ENCODE measurements at regions not wholly inside any gene's neighbourhood (a gene's known extent, or its start where the extent isn't known, plus 50 kb on each side); places are given as distances from the start of the nearest gene placed in this dataset.

DNA sequence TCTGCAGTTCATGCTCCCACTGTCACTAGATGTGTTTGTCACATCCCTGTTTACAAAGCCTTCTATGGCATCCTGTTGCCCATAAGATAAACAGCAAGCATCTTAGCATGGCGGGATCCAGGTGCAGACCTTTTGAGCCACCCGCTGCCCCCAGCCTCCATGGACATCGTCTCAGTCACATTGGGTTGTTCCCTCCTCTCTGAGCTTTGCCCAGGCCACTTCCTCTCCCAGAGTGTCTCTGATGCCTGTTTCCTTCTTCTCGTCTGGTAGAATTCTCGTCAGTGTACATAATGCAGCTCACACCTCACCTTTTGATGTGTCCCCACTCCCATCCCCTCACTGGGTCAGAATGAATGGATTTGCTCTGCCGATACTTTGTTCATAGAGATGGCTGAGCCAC is 239.0 kb upstream of the APCDD1 start:
- Mint-ChIP-seq H3K9me3 (peaks cover 28% of the 10 kb centered on the region), H3K4me3 (no peak overlapping the region), H3K36me3 (no peaks in the 10 kb centered on the region), H3K27ac (no peak overlapping the region), H3K4me1 (no peaks in the 10 kb centered on the region), H3K27me3 (ENCODE audit: low read depth) (no peaks in the 10 kb centered on the region)
- no peak for DNase-seq (ENCODE audit: low spot score in 2 of 2, unreplicated experiment in 2 of 2)
- TF ChIP-seq, protein P1, sequence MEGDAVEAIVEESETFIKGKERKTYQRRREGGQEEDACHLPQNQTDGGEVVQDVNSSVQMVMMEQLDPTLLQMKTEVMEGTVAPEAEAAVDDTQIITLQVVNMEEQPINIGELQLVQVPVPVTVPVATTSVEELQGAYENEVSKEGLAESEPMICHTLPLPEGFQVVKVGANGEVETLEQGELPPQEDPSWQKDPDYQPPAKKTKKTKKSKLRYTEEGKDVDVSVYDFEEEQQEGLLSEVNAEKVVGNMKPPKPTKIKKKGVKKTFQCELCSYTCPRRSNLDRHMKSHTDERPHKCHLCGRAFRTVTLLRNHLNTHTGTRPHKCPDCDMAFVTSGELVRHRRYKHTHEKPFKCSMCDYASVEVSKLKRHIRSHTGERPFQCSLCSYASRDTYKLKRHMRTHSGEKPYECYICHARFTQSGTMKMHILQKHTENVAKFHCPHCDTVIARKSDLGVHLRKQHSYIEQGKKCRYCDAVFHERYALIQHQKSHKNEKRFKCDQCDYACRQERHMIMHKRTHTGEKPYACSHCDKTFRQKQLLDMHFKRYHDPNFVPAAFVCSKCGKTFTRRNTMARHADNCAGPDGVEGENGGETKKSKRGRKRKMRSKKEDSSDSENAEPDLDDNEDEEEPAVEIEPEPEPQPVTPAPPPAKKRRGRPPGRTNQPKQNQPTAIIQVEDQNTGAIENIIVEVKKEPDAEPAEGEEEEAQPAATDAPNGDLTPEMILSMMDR (IDR thresholded peaks at IDR 0.05; ENCODE audit: unreplicated experiment), result no peak

DNA sequence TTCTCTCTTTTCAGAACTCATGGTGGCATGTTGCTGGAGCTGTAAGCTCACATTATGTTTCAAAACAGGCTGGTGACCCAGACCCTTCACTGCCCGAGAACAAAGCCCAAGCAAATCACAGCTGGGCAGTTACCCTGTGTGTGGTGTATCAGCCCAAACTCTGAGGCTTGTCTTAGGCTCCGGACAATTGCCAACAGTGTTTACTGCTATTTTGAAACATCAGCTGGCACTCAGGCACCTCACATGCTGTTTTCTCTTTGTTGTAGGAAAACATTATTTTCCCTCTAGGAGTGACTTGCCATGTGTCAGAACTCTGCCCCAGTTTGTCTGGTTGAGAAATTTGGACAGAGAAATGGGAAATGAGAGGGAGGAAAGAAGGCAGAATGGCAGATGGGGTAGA is 237.6 kb upstream of the APCDD1 start:
- peaks cover 2% of the 10 kb centered on the region for H3K36me3 Mint-ChIP-seq
- H3K27me3 Mint-ChIP-seq (ENCODE audit: low read depth), result no peaks in the 10 kb centered on the region
- peaks cover 40% of the 10 kb centered on the region for H3K9me3 Mint-ChIP-seq
- H3K27ac Mint-ChIP-seq, result no peak overlapping the region
- no peak overlapping the region for H3K4me3 Mint-ChIP-seq
- DNase-seq (ENCODE audit: low spot score in 2 of 2, unreplicated experiment in 2 of 2), result no peak
- H3K4me1 Mint-ChIP-seq, result no peaks in the 10 kb centered on the region
- TF ChIP-seq, protein P1 (IDR thresholded peaks at IDR 0.05; ENCODE audit: unreplicated experiment), result no peak

DNA sequence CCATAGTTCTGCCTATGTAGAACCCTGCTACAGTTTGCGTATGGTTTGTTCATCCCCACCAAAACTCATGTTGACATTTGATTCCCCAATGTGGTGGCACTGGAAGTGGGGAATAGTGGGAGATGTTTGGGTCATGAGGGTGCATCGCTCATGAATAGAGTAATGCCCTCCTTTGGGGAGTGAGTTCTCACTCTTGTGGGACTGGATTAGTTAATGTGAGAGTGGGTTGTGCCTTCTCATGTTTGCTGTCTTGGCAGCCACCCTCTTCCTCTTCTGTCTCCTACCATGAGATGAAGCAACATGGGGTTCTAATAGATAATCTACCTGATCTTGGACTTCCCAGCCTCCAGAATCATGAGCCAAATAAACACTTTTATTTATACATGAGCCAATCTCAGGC is 237.2 kb upstream of the APCDD1 start:
- TF ChIP-seq, protein P1 (IDR thresholded peaks at IDR 0.05; ENCODE audit: unreplicated experiment), result no peak
- Mint-ChIP-seq H3K9me3 (peaks cover 41% of the 10 kb centered on the region), H3K27ac (no peak overlapping the region), H3K27me3 (ENCODE audit: low read depth) (no peaks in the 10 kb centered on the region), H3K4me3 (no peak overlapping the region), H3K36me3 (peaks cover 2% of the 10 kb centered on the region), H3K4me1 (no peaks in the 10 kb centered on the region)
- DNase-seq (ENCODE audit: low spot score in 2 of 2, unreplicated experiment in 2 of 2), result no peak

DNA sequence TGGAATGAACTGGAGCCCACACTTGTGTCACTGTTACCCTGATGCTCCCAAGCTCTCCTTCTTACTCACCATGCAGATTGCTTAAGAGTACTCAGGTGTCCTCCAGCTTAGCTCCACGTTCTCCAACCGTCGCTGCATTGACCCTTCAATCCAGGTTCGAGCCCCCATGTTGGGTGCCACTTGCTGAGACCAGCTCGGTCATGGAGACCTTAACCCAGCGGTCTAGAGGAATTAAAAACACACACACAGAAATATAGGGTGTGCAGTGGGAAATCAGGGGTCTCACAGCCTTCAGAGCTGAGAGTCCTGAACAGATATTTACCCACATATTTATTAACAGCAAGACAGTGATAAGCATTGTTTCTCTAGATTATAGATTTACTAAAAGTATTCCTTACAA is 229.1 kb upstream of the APCDD1 start:
- Mint-ChIP-seq H3K36me3 (peaks cover 13% of the 10 kb centered on the region), H3K4me1 (peaks cover 8% of the 10 kb centered on the region), H3K27ac (no peak overlapping the region), H3K4me3 (no peak overlapping the region), H3K27me3 (ENCODE audit: low read depth) (no peaks in the 10 kb centered on the region), H3K9me3 (peaks cover 39% of the 10 kb centered on the region)
- TF ChIP-seq, protein P1 (IDR thresholded peaks at IDR 0.05; ENCODE audit: unreplicated experiment), result no peak
- DNase-seq (ENCODE audit: low spot score in 2 of 2, unreplicated experiment in 2 of 2), result no peak

DNA sequence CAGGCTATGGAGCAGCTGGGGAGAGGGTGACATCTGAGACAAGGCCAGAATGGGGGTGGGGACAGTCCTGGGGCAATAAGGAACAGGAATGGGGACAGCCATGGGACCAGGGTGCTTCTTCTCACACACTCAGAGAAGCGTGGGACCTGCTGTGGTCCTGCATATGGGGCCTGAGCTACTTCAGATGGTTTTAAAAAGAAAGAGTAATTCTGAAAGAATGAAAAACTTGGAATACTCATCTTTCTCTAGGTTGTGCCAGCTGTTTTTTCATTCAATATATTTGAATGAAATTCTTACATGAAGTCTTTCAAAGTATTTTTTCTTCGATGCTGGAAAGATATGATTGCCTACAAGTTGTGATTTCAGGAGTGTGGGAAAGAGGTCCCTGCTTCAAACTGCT is 227.5 kb upstream of the APCDD1 start:
- Mint-ChIP-seq H3K9me3 (peaks cover 35% of the 10 kb centered on the region), H3K36me3 (peaks cover 11% of the 10 kb centered on the region), H3K27me3 (ENCODE audit: low read depth) (no peaks in the 10 kb centered on the region), H3K4me3 (no peak overlapping the region), H3K4me1 (peaks cover 10% of the 10 kb centered on the region), H3K27ac (peak overlapping the region; percentile 61)
- no peak for DNase-seq (ENCODE audit: low spot score in 2 of 2, unreplicated experiment in 2 of 2)
- TF ChIP-seq, protein P1 (IDR thresholded peaks at IDR 0.05; ENCODE audit: unreplicated experiment), result no peak

DNA sequence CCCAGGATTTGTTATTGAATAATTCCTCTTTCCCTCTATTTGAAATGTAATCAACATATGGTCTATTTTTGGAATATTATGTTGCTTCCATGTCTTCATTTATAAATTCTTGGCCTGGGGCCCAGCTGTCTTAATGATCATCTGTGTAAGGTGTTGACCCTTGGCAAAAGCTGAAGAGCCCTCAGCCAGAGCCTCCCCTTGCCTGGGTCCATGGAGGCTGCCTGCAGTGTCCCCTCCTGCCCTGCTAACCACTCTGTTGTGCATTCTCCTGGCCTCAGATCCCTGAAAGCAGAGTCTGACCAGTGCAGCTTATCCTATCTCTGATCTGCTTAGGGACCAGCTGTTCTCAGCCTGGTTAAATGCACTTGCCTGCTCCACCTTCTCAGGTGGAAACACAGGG is 226.1 kb upstream of the APCDD1 start:
- Mint-ChIP-seq H3K9me3 (peaks cover 33% of the 10 kb centered on the region), H3K27me3 (ENCODE audit: low read depth) (no peaks in the 10 kb centered on the region), H3K4me3 (no peak overlapping the region), H3K36me3 (peaks cover 11% of the 10 kb centered on the region), H3K4me1 (peaks cover 20% of the 10 kb centered on the region), H3K27ac (no peak overlapping the region)
- TF ChIP-seq, protein P1 (IDR thresholded peaks at IDR 0.05; ENCODE audit: unreplicated experiment), result no peak
- no peak for DNase-seq (ENCODE audit: low spot score in 2 of 2, unreplicated experiment in 2 of 2)
